Glomerular endothelial cell (primary cell): ENCODE measurements at regions not wholly inside any gene's neighbourhood (a gene's known extent, or its start where the extent isn't known, plus 50 kb on each side); places are given as distances from the start of the nearest gene placed in this dataset.
"Not testable (repeated sequence)": the region's sequence is repeated elsewhere in the genome, so short reads cannot be mapped to it uniquely, and the experiment has no call there.

ENCODE experiments used
- DNase-seq: peaks from one replicate; pipeline ENCODE4 v3.0.0-alpha.2; 2011; ENCODE audit warnings: low read depth, low spot score; ENCODE audit errors: extremely low read depth

DNA sequence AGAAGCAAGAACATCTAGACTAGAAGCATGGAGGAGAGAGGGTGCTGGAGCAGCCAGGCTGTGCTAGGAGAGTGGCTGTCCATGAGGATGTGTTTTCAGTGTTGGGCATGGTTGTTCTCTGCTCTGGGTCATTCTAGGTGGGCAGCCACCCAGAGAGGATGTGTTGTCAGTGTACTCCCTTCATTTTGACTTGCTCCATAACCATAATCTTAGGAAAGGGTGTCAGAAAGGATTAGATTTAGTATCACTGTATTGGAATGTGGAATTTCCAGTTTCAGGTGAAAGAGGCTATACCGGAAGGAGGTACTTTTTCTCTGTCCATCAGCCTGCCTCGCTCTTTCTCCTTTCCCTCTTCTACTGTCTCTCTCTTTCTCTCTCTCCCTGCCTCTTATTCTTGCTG, 474.5 kb upstream of the PODXL start:
- no peak for DNase-seq

DNA sequence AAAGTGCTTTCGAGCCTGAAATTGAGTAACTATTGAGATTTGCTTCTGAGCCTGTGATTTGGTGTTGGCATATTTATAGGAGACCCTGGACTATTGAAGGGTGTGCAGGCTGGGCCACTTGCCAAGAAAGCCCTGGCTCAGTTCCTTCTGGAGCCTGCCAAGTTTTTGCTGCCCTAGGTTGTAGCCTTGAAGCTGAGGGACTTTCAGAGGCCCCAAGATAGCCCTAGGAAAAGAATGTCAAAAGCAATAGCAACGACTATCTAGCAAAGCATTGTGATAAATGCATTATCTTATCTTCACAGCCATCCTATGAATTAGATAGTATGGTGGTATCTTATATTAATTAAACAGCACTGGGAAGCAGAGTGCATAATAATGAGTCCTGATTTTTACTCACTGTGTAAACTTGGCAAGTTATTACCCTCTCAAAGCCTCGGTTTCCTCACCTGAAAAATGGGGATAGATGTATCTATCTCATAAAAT, 473.7 kb upstream of the PODXL start:
- no peak for DNase-seq

DNA sequence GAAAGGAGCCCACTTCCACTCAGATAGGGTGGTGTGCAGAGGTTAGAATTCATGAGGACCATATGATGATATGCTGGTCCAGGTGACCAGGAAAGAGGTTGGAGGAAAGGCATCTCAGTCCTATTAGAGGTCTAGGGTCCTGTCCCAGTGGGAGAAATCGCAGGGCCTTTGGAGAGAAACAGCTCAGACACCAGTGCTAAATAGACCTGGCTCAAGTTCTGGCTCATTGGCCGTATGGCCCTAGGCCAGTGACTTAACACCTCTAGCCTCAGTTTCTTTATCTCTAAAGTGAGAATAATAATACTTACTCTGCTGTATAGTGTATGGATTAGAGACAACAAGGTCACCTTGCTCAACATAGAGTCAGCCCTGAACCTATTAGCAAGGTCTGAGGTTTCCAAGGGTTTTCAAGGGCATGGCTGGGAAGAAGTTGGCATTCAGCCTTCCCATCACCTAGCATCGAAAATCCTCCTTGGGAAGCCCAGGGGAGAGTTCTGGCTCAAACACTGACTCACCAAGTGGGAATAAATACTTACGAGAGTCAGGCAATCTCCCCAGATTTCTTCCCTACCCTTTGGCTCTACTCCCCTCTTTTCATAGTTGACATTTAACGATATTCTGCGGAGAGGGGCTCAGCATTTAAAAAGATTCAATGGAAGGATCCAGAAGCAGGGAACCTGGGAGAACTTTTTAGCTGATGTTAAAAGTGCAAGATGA, 473.1 kb upstream of the PODXL start:
- DNase-seq: no peak

DNA sequence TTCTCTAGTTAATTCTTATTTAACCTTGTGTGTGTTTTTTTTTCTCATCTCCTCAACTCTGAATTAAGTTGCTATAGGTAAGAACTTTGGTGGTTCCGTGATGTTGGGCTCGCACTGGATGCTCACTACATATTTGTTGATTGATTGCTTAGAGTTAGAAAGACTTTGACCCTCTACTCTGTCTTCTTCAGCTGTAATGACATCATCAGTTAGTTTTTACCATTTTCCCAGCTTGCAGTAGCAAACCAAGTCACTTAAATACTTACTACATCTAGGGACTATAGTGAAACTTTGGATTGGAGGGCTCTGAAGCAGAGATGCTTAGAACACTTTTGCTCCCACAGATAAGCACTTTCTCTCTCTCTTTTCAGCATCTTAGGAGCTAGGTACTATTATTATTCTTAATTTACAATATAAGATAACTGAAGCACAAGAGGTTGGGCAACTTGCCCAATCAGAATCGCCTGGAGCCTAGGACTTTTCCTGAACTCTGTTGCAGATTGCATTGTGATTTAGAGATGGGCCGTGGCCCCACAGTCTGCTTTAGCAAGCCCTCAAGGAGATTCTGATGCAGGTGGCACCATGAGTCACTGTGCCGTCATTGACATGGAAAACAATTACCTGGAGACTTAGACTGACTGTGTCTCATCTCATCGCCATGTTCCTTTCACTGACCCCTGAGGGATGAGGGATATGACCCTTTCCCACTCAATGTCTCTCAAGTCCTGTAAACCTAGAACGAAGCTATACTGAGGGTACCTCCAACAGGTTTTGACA, 471.9 kb upstream of the PODXL start:
- DNase-seq: no peak

DNA sequence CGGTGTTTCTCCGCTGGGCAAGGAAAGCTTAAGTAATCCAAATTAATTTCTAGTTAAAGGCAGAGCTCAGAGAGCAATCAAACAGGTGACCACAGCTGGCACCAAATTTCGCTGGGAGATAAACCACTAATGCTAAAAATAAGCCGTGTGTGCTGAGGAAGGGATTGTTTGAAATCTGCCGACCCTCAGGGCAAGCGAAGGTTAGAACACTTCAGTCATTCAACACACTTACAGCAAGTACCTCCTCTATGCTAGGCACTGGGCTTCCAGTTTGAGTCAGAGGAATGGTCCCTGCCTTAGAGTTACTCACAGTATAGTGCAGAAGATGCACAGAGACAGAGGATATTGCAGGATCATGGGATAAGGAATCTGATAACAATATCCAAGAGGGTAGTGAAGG, 467.9 kb upstream of the PODXL start:
- no peak for DNase-seq

DNA sequence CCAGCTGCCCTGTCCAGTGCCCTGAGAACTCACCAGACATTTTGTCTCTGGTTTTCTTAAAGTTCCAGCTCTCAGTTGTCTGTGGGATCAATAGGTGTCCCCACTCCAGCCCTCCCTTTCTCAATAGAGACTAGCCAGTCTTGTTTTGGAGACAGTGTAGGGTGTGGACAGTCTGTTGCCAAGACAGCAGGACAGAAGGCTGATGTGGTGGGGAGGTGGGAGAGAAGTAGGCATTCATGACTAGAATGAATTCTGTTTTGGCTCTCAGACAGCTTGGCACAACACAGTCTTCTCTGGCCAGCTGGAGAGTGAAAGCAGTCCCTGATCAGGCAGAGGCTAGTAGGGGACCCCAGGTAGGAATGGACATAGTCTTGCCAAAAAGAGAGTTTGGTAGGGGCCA, 467.0 kb upstream of the PODXL start:
- no peak for DNase-seq

DNA sequence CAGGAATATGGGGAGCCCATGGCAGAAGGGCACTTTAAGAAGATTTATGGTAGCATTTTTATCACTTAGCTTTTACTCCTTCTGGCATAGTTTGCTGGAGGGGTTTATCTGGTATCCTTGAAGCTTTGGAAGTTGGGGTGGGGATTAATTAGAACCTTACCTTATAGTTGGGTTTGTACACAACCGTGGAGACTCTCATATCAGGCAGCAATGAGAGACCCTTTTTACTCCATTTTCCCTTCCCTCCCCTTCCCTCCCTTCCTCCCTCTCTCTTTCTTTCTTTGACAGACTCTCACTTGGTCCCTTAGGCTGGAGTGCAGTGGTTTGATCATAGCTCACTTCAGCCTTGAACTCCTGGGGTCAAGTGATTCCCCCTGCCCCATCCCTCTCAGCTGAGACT, 465.8 kb upstream of the PODXL start:
- DNase-seq: no peak

DNA sequence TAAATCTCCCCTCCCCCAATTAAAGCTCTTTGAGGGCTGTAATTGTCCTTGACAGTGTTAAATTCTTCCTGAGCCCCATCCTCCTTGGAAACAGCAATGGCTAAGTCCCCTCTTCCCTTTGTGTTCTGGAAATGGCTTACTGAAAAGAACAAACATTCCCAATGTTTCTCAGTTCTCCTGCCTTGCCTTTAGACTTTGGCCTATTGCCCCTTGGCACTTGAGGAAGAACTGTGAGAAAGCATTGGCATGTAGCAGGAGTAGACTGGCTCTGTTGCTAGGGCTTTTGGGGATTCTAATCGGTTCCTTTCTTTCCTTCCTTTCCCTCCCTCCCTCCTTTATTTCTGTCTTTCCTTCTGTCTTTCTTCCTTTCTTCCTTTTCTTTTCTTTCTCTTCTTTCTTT, 463.3 kb upstream of the PODXL start:
- no peak for DNase-seq

DNA sequence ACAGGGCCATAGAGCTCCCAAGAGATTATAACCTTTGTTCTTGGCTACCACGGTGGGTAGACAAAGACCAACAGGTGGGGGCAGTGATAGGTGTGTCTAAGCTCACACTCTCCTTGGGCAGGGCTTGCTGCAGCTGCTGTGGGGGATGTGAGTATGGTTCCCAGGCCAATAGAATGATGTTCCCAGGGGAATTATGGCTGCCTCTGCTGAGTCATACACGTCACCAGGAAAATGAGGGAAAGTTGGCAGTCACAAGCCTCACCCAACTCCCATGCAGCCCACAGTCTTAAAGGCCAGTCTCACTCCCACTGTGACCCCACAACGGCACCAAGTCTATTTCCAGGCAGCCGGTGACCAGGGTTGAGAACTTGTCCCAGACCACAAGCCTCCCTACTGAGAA, 453.4 kb upstream of the PODXL start:
- no peak for DNase-seq

DNA sequence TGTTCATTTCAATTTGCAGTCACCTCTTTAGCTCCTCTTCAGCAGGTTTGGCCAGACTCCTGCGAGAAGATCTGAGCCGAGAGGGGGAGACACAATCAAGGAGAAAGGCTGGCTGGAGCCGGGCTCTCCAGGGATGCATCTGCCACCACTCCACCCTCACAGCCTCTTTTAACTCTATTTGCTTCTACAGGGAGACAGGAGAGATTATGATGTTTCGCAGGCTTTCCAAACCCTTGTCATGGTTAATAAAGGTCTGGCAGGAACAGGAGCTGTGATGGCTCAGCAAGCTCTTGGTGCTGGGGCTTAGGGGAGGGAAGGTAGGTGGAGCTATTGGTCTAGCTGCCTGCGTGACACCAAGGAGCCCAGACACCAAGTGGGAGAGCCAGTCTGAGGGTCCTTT, 448.1 kb upstream of the PODXL start:
- no peak for DNase-seq

DNA sequence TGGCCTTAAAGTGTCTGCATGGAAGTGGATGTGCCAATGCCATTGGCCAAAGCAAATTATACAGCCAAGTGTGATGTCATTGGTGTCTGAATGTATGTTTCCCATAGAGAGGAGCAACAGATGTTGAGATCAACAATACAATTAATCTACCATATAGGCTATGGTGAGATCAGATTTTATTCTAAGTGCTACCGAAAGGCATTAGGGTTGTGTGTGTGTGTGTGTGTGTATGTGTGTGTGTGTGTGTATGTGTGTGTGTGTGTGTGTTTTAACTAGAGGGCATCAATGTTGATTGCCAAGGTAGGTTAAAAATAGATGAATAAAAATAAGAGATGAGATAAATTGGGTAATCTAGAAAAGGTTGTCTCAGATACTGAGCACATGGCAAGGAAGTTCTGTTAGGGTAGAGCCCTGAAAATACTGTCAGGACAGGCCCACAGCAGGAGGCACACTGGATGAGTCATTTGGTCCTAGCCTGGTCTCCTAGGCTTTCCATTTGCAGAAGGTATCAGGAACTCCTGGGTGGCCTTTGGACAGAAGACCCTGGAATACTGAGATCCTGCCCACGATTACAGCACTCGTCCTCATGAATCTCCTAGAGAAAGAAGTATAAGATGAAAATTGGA, 446.0 kb upstream of the PODXL start:
- DNase-seq: no peak

DNA sequence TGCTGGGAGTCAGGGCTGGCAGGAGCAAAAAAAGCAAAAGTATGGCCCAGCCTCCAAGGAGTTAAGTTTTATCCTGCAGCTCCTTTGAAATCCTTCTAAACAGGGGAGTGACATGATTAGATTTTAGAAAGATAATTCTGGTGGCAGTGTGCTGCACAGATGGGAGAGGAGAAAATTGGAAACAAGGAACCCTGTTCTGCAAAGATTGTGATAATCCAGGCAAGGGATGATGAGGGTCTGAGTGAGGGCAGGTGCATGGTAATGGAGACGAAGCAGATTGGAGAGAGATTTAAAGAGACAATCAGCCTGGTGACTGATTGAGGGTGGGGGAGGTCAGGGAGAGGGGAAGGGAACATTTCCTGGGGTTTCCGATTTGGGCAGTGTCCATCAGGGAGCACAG, 444.7 kb upstream of the PODXL start:
- no peak for DNase-seq

DNA sequence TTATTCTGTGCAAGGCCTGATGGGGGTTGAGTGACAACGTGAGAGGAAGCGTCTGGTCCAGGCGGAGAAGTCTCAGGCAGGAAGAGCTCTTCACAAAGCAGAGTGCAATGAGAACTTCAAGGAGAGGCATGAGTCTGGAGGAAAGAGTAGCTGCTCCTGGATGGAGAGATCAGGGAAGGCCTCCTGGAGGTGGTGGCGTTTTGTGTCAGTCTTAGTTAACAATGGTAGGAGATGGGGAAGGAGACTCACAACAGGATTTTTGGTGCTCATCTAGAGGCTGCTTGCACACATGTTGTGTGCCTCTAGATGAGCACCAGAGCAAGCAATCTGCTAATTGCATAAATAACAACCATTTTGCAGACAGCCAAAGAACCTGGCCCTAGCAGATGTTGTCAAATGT, 442.8 kb upstream of the PODXL start:
- DNase-seq: no peak

DNA sequence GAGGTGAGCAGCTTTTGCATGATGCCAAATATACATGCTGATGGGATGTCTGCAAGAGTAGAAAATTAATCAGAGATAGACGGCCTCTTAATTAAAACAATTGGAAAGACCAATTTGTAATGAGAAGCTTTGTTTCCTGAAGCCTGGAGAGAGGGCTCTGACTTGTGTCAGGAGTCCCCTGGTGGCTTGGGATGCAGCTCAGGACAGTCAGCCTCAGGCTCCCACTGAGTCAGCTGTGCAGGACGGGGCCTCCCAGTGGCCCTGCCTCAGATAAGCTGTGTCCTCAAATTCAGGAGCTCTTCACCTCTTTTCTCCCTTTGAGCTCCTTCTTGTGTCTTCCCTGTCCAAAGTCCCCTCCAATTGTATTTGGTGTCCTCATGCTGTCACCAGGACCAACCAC, 438.9 kb upstream of the PODXL start:
- DNase-seq: no peak

DNA sequence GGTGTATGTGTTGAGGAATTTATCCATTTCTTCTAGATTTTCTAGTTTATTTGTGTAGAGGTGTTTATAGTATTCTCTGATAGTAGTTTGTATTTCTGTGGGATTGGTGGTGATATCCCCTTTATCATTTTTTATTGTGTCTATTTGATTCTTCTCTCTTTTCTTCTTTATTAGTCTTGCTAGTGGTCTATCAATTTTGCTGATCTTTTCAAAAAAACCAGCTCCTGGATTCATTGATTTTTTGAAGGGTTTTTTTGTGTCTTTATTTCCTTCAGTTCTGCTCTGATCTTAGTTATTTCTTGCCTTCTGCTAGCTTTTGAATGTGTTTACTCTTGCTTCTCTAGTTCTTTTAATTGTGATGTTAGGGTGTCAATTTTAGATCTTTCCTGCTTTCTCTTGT, 424.6 kb upstream of the PODXL start:
- DNase-seq: not testable (repeated sequence)

DNA sequence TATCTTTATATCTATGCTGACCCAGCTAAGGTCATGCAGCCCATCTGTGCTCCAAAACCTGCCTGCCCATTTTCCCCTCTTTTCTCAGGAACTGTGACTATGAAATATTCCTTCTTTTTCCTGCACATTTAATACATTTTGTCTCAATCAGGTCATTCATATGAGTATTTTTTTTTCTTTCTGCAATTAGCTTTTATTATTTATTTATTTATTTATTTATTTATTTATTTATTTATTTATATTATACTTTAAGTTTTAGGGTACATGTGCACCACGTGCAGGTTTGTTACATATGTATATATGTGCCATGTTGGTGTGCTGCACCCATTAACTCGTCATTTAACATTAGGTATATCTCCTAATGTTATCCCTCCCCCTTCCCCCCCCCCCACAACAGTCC, 421.7 kb upstream of the PODXL start:
- not testable (repeated sequence) for DNase-seq

DNA sequence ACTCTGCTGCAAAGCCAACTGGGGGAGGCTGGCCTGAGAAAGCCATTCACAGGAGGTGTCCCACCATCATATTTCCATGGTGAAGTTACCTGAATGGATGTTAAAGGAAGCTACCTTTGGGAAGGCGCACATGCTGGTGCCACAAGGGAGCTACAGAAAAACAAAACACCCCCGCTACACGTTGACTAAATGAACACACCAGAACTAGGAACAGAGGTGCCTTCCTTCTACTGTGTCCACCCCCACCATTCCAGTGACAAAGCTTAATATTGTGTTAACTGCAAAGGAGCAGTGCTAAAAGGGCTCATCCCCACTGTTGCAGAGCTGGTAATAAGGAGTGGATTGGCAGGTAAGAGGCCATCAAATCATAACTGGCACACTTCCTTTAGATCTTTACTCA, 420.0 kb upstream of the PODXL start:
- DNase-seq: no peak

DNA sequence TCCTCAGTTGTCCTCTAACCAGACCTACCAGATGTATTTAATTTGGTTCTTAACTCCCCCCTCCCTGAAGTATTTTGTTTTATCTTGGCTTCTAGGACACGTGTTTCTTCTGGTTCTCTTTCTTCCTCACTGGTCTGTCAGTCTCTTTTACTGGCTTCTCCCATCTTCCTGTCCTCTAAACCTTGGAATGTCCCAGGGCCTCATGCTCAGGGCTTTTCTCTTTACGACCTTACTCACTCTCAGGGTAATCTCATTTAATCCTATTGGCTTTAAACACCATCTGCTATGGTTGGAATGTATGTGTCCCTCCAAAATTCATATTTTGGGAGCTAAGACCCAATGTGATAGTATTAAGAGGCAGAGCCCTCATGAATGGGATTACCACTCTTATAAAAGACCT, 418.2 kb upstream of the PODXL start:
- DNase-seq: no peak

DNA sequence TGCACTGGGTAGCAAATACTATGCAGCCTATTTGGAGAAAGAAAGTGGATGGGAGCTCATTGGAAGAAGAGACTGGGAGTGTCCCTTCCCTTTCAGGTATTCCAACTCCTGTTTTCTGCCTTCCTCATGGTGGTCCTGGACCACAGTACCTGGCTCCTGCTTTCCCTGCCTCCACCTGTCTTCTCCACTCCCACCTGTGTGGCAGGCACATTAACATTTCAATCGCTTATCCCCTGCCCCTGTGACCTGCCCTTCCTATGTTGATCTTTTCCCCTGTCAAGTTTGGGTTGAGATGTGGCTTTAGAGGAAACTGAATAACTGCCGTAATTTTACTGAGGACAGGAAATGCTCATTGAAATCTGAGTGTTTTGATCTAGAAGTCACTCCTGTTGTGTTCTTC, 415.8 kb upstream of the PODXL start:
- no peak for DNase-seq

DNA sequence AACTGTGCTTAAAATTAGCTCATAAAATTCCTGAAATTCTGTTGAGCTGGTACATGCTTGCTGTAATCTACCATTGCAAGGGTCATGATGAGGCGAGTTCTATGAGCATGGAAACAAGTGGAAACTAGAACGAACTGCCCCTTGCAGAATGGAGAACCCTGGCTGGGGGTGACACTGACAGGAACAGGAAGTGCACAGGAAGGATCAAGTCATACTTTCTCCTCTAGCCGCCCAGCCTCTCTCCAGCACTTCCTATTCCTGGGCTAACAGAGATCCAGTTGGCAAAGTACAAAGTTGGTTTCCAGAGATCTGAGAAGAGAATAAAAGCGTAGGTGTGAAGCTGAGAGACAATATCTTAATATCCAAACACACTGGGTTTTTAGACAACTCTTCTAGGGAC, 414.2 kb upstream of the PODXL start:
- no peak for DNase-seq

DNA sequence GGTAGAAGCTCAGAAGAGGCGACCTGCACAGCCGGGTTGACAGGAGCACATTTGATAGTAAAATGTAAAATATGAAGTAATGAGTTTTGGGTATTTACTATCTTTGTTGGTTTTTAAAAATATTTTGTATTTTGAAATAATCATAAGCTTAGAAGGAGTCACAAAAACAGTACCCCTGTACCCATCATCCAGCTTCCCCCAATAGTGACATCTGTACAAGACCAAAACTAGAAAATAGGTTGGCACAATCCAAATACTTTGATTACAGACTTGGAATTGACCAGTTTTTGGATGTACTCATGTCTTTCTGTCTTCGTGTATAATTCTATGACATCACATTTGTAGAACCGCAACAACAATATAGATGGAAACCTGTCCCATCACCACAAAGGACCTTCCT, 413.1 kb upstream of the PODXL start:
- DNase-seq: no peak

DNA sequence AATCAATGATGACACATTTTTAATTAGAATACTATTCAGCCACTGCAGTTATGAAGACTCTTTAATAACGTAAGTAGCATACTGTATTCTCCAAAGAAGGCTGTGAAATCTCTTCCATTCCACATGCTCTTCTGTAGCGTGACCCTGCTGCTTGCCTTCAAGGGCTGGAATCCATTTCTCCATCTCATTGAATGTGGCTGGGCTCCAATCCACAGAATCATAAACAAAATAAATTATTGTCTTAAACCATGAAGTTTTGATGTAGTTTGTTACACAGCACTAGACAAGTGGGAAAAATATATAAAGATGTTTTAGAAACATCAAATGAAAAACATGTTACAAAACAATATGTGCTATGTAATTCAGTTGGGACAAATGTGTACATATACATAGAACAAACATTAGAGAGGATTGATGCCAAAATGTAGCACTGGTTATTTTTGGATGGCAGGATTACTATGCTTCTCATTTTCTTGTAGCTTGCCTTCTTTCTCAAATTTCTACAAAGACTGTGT, 410.8 kb upstream of the PODXL start:
- no peak for DNase-seq
